HG03097 (cell line): ENCODE measurements at regions not wholly inside any gene's neighbourhood (a gene's known extent, or its start where the extent isn't known, plus 50 kb on each side); places are given as distances from the start of the nearest gene placed in this dataset.

ENCODE experiments used
- ATAC-seq: cut with Tn5 transposase; IDR thresholded peaks from one replicate; pipeline ENCODE4 v1.9.1; 2021; ENCODE audit not compliant: unreplicated experiment, low FRiP score

DNA sequence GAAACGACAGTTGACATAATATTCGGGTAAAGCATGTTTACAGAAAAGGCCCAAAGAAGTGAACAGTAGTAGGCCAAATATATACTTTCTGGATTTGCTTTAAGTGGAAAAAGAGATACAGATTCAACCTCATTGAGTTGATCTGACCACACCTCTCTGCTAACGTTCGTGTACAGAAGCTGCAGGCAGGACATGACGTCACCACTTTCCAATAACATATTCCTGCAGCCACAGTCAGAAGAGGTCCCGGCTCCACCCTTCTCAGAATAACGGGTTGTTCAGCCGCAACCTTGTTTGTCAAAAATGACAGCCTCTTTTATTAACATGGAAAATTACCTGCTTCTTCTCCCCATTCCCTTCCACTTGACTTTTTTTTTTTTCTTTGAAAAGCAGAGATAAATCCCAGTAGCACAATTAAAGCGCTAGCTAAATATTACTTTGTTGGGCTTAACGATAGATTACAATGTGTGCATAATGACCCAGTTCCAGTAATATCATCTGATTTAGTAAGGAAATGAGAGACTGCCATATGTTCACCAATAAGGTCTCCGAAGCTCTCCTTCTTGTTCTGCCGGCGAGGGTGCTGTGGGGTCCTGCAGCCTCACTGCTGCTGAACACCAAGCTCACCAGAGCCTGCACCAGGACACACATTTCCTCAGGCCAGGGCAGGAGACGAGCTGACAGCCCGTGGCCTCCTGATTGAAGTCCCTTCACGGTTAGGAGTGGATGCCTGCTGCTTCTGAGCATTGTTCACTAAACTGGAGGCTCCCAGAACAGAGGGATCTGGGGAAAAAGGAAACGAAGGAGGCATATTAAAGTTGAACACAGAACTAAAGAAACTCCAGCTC is 451.0 kb upstream of the SALL3 start:
- ATAC-seq, result no peak

DNA sequence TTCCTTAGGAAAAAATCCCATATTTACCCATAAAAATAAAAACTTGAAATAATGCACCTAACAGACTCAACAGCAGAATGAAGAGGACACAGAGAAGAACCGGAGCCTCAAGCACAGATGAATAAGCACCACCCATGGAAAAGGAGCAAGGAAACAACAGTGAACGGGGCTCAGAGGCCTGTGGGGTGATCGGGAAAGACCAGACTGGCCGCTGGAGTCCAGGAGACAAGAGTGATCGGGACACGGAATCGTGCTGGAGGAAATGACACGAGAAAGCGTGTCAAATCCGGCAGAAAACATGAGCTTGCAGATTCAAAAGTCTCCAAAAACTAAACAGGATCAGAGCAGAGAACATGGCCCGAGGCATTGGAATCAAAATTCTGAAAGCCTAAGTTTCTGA is 448.0 kb upstream of the SALL3 start:
- no peak for ATAC-seq

DNA sequence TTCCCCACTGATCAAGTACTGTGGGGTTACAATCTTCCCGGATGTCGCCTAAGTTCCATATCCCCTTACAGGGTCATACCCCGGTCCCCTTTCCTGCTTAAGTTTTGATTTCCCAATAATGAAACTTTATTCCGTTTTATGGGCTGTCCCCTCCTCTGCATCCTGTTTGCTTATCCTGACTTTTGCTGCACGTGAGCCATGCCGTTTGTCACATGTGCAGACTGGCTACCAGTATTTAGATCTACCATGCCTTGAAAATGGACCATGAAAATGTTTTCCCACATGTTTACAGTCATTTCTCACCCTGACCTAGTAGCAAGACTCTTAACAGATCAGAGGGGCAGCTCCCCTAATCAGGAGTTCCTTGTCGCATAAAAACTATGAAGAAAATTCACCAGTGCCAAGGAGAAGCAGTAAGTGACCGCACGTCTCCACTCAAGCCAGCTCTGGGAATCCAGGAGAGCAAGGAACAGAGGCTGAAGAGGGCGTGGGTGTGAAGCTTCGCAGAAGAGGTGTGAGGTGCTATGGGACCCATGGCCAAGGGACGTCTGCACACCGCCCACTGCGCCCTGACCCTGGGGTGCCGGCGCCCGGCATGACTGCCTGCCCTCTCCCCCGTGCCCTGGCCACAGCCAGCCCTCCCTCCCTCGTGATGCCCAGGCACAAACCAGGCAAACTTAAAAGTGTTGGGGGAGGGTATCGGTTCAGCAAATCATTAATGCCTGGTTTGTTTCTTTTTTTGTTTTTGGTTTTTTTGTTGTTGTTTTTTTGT is 440.8 kb upstream of the SALL3 start:
- ATAC-seq, result no peak

DNA sequence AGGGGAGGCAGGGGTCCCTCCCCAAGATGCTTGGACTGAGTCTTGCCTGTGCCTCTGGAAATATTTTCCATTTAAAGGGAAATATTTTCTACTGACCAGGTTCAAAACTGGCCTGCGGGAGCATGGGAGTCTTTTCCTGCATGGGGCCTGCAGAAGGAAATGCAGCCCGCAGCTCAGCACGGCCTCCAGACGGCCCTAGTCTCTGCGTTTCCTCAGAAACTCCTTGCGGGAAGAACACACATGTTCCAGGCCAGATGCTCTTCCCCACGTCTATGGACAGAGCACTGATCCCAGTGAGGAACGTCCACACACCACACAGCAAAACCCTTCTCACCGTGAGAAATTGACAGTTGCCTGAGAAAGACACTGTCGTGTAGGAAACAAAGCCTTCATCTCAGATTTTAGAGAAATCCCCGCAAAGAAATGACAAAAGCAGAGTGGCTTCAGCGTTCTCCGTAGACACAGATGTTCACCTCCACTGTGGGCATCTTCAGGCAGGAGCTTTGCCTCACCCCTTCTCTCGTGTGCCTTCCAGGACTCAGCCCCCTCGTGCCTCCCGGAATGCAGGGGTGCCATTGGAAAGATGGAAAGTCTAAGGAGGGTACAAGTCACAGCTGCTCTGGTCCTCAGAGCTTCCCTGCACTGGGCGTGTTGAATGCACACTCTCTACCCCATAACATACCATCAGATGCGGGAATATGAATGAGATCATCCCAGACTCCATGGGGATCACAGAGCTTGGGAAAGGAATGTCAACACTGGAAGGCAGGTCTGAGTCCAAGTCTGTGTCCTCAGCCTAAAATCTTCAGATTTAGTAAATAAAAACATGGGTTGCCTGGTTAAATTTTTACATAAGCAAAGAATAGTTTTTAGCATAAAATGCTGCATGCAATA is 438.7 kb upstream of the SALL3 start:
- ATAC-seq, result no peak

DNA sequence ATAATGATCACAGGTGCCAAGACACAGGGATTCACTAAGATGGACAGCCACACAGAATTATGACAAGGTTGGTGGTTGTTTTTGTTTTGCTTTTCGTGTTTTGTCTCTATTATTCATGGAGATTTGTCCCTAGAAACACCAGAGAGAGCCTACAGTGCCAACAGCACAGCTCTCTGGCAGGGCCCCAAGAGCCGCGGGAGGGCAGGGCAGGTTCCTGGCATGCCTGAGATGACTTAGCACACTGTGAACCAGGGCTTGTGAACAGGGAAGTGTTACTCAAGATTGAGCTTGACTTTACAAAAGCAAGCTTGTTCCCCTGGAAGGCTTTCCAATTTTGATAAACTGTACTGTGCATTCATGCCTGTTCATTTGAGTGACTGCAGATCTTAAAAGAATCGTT is 437.4 kb upstream of the SALL3 start:
- no peak for ATAC-seq

DNA sequence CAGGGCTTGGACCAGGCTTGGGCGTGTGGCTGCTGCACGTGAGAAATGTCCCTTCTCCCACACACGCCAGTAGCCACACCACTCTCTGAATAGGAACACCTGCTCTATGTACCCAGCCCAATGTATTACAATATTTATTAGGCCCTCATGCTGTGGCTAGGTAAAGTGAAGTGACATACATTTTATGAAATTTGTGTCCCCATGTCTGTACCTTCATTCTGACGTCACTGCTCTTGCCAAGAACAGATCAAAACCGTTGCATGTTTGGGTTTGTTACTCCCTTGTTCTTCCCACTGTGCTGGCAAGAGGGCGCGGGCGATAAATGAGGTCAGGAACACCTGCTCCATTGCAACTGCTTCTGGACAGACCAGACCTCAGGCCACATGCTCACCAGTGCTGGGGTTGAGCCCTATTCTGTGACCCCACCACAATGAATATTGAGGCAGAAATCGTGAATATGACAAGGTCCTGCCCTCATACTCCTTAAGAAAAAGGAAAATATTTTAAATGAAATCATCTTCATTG is 436.4 kb upstream of the SALL3 start:
- no peak for ATAC-seq

DNA sequence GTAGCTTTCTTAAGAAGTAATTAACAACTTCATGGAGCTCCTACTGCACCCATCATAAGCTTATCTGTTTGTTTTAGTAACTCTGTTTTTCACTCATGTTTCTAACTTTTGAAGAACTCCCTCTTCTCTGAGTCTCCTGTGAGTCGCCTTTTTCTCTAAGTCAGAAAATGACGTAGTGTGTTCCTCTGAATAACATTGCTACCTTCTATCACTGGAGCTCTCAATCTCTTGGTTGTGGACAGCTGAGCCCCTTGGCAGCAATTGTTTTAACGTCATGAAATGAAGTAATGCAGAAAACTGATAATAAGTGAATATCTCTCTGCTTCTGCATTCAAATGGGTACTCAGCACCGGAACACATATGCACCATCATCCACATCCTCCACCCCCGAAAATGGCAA is 433.3 kb upstream of the SALL3 start:
- ATAC-seq, result no peak

DNA sequence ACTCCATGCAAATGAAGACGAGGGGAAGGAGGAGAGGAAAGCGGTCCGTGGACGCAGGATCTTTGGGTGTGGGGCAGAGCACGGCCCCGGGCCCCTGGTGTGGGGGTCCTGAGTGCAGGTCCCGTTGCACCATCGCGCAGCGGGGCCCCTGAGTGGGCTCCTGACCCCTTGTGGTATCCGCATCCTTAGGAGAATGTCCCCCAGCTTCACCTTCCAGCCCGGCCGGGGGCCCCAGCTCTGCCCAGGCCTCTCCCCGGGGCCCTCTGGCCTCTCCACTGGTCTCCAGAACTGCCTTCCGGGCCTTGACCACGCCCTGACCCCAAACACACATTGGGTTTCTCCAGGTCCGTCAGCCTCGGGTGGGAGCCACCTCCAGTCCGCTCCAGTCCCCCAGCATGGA is 431.8 kb upstream of the SALL3 start:
- no peak for ATAC-seq

DNA sequence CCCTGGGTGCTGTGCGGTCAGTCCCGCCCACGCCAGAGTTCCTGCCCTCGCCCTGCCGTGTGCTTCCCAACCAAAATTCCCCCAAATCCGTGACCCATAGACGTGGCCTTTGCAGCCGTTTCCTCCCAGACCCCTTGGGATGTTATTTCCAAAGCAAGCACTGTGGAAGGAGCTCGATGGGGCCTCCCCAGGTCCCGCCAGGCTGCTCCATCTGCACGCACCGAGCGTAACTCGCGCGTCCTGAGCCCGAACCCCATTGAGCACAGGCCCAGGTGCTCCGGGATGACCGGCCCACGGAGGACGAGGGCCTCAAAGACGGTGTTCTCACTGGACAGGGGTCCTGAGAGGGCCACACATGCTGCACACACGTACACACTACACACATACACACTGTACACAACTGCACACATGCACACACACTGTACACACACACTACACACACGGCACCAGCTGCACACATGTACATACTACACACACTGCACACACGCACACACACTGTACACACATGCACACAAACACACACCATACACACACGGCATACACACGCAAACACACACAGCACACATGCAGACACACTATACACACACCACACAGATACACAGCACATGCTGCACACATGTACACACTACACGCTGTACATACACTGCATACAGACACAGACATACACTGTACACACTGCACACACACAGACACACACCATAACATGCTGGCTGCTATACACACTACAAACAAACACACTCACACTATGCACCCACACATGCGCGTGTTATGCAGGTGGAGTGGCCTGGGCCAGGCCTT is 431.2 kb upstream of the SALL3 start:
- ATAC-seq, result no peak

DNA sequence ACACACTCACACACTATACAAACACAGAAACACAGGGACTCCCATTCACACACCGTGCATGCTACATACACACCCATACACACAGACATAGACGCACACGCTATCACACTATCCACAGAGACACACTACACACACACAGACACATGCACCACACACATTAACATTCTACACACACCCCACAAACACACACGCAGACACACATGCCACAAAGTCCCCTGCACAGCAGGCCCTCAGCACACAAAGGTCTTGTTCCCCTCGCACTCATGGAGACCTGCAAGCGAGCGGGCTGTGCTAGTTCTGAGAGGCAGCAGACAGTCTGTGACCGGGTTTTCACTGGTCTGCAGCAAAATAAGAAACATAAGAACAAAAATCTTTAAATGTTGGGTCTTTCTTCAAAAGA is 429.6 kb upstream of the SALL3 start:
- no peak for ATAC-seq

DNA sequence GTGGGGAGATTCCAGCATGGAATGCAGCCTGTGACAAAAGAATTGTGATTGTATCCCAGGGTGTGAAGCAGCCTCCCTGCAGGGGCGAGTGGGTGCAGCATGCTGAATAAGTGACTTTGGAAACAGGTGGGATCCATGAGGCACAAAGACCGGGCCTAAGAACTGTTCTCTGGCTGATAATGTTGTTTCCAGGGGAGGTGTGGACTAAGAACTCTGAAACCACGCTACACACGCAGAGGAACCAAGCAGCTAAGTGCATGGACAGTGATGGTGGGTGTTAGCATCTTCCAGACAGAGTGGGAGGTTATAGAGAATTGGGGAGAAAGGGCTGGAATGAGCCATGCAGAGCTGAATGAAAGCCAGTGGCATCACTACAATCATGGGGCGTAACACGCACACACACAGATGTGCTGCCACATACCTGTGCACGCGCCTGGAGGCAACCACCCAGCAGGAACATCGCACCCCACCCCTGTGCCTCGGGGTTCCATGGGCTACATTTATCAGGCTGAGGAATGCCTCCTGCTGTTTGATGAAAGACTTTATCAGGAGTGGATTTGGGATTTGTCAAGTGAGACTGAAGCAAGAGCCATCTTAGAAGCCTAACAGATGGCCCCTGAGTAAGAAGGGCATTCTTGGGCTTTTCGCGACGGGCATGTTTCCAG is 424.5 kb upstream of the SALL3 start:
- no peak for ATAC-seq

DNA sequence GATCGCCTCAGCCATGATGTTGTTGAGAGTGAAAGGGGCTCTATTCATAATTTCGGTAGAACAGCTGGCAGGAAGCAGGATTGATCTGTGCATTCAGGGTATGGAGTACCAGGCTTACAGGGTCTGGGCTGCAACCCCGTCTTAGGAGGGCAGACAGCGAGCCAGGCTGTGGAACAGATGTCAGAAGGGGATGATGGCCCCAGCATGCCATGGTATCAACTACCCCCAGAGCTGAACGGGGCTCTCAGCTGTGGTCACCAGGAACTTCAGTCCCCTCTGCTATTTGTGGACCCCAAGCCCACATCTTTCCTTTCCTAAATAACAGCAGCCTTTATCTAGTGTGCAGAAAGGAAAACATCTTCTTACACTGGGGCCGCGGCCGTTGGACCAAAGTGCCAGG is 422.2 kb upstream of the SALL3 start:
- ATAC-seq, result no peak

DNA sequence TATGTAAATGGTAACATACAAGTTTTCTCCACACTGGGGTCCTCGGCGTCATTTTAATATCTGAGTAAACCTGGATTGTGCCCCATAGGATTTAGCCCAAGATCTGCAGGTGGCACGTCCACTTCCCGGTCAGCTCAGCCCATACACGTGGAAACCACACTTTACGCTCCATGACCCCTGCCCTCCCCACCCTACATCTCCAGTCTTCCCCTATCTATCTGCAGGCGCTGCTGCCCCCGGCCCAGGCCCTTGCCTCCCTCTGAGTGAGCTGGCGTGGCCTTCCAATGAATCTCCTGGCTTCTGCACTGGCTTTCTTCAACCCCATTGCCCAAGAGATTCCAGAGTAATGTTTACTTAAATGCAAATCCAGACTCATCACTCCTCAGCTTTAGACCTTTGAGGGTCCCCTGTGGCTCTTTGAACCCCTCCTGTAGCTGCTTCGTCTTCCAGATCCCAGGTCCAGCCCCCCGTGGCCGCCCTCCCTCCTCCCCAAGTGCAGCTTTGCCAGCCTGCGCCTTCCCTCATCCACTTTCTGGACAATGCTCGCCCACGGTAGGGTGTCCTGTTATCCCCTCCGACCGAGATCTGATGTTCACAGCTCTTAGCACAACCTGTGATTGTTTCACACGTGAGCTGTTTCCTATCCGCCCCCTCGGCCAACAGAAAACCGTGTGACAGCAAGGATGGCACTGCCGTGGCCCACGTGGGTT is 421.4 kb upstream of the SALL3 start:
- ATAC-seq, result no peak

DNA sequence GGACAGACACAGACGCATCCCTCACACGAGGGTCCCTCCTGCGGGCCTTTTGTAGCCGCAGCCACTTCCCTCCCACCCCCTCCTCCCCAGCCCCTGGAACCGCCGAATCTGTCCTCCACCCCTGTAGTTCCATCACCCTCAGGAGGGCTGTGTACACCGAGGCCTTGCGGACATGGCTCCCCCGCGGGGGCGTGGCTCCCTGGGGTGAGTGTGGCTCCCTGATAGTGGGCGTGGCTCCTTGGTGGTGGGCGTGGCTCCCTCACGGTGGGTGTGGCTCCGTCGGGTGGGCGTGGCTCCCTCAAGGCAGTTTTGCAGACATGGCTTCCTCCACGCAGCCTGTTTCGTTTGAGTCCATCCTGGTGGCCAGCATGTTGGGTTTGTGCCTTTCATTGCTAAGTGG is 420.7 kb upstream of the SALL3 start:
- no peak for ATAC-seq

DNA sequence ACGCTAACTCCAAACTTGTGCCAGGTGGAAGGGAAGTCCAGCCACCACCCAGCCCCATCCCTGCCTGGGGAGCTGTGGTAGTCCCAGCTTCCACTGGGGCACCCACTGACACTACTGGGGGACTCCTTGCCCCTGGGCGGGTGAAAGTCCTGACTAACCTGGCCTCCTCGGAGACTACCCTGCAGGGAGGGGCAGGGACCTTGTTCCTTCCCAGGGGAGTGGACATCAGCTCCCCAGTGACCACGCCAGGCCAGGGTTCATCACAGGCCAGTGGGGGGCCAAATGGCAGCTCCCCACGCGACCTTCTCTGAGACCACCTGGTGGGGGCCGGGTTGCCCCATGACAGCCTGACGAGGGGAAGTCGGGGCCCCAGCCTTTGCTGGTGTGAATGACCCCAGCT is 420.0 kb upstream of the SALL3 start:
- ATAC-seq, result no peak

DNA sequence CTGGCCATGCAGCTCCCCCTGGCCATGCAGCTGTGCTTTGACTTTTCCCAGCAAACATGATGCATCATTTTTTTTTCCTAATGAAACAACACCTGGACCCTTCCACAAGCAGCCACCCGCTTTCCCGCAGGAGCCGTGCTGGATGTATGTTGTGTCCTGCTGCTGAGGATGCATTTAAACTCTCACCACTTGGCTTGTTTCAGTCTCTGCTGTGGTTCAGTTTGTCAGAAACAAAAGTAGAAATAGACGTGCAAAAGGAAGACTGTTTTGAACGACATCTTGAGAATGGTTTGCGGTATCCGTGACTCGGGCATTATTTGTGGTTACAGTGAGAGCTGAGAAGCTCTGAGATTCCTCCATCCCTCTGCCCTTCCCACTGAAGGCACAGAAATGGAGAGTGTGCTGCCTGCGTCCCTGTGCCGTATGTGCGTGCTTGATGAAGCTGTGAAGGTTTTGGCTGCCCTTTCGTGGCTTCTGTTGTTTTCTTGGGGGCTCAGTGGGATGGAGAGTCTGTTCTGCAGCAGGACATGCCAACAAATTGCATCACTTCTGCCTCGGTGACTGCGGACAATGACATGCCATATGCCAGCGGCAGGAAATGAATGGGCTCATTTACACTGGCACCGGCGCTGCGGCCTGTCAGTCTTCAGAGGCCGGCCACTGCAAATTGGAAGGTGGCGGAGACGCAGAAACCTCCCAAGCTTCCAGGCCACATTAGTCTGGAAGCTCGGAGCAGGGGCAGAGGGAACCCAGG is 417.7 kb upstream of the SALL3 start:
- no peak for ATAC-seq

DNA sequence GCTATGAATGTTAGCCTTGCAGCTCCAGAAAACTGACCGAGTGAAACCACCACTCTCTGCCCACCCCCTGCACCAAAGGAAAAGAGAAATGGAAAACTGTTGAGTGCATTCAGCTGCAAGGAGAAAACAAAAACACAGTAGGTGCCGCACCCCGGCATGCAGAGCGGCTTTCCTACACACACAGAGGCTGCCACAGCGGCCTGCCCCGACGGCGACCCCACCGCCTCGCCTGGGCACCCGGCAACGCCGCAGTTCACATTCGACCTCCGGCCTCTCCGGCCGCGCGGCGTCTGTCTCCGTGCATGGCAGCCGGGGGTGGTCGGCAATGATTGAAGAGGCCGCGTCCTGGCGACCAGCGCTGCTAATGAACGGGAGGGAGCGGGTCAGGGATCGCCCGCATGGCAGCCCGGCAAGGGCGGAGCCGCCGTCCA is 417.1 kb upstream of the SALL3 start:
- ATAC-seq, result no peak

DNA sequence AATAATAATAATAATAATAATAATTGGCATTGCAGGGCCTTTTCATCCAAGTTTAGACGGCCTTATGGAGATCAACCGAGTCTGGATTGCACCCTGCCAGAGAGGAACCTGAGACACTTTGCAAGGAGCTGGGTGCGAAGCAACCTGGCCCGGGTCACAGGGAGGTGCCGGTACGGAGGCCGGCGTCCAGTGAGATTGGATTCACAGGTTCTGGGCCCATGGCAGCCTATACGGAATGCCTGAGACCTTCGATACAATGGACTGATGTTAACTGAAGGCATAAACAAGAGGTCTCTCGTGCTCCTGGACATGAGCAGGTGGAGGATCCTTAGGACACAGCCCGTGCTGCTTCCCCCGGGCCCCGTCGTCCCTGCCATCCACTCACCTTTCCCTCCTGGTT is 416.5 kb upstream of the SALL3 start:
- no peak for ATAC-seq
